Activated B cell treated with CpG ODN at 0.5 μM for 24 hours (primary cell): ENCODE measurements at regions not wholly inside any gene's neighbourhood (a gene's known extent, or its start where the extent isn't known, plus 50 kb on each side); places are given as distances from the start of the nearest gene placed in this dataset.

Experiments used
- ATAC-seq: fragments of 200-7000 bp; cut with Tn5 transposase; one replicate; pipeline ENCODE4 v1.10.0; 2021; ENCODE audit warnings: low read depth, mild to moderate bottlenecking, moderate library complexity
- CTCF ChIA-PET: fragments of 350-600 bp; sonication (Branson Sonifier 250); formaldehyde crosslinking; loops from one replicate; lab custom pipeline; 2021; ENCODE audit warnings: antibody characterized with exemption; lab: Charles Lee
- POLR2A ChIA-PET: fragments of 350-600 bp; sonication (Branson Sonifier 250); formaldehyde crosslinking; loops from one replicate; lab custom pipeline; 2021; ENCODE audit warnings: antibody characterized with exemption; lab: Charles Lee
- DNase-seq: peaks from one replicate; pipeline ENCODE4 v3.0.0; 2022
- H3K27ac Mint-ChIP-seq: one replicate; pipeline ENCODE4 v1.8.0; 2020; ENCODE audit warnings: mixed read lengths
- H3K27me3 Mint-ChIP-seq: one replicate; pipeline ENCODE4 v1.8.0; 2021; ENCODE audit warnings: mixed read lengths
- H3K36me3 Mint-ChIP-seq: one replicate; pipeline ENCODE4 v1.8.0; 2021; ENCODE audit warnings: low read depth, mixed read lengths
- H3K4me1 Mint-ChIP-seq: one replicate; pipeline ENCODE4 v1.8.0; 2021; ENCODE audit warnings: mixed read lengths
- H3K4me3 Mint-ChIP-seq: one replicate; pipeline ENCODE4 v1.8.0; 2020; ENCODE audit warnings: mild to moderate bottlenecking, mixed read lengths
- H3K9me3 Mint-ChIP-seq: one replicate; pipeline ENCODE4 v1.8.0; 2020; ENCODE audit warnings: mixed read lengths
- intact Hi-C: fragments of 100-400 bp; cut with micrococcal nuclease; formaldehyde crosslinking; loops from one replicate; pipeline ENCODE4 v1.15.1; 2024
- TF ChIP-seq, protein P1 (sequence below): fragments of 200-600 bp; IDR thresholded peaks from one replicate; pipeline ENCODE4 v1.8.0; 2022; ENCODE audit warnings: antibody characterized with exemption, mild to moderate bottlenecking

- TF ChIP-seq, protein P1, sequence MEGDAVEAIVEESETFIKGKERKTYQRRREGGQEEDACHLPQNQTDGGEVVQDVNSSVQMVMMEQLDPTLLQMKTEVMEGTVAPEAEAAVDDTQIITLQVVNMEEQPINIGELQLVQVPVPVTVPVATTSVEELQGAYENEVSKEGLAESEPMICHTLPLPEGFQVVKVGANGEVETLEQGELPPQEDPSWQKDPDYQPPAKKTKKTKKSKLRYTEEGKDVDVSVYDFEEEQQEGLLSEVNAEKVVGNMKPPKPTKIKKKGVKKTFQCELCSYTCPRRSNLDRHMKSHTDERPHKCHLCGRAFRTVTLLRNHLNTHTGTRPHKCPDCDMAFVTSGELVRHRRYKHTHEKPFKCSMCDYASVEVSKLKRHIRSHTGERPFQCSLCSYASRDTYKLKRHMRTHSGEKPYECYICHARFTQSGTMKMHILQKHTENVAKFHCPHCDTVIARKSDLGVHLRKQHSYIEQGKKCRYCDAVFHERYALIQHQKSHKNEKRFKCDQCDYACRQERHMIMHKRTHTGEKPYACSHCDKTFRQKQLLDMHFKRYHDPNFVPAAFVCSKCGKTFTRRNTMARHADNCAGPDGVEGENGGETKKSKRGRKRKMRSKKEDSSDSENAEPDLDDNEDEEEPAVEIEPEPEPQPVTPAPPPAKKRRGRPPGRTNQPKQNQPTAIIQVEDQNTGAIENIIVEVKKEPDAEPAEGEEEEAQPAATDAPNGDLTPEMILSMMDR = no peak
- ATAC-seq (no peak), DNase-seq (no peak)
- Mint-ChIP-seq H3K36me3 (no peaks in the 10 kb centered on the region), H3K4me3 (no peak overlapping the region), H3K27me3 (no peaks in the 10 kb centered on the region), H3K9me3 (peaks cover 12% of the 10 kb centered on the region), H3K4me1 (no peaks in the 10 kb centered on the region), H3K27ac (no peak overlapping the region)
- POLR2A ChIA-PET = no interaction called here
- CTCF ChIA-PET = no interaction called here
- intact Hi-C loops = no loop called here
Measured at GRCh38 chr3:166556955-166557354, 719.7 kb upstream of the BCHE start.

DNA sequence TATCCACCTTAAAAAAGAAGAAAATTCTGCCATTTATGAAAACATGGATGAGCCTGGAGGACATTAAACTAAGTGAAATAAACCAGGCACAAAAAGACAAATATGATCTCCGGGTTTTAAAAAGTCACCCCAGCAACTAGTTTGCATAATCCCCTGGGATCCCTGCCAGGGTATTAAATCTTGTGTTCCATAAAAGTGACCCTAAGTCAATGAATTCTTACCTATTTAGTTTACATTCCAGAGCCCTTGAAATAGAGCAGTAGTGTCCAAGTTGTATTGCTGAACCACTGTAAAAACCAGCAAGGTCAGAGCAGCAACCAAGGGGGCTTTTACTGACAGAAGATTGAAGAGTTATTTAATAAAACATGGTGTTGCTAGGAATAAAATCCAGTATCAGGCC, 716.8 kb upstream of the BCHE start:
- TF ChIP-seq, protein P1 = no peak
- intact Hi-C loops = no loop called here
- Mint-ChIP-seq H3K4me1 (no peaks in the 10 kb centered on the region), H3K36me3 (no peaks in the 10 kb centered on the region), H3K27ac (no peak overlapping the region), H3K4me3 (no peak overlapping the region), H3K9me3 (peaks cover 12% of the 10 kb centered on the region), H3K27me3 (no peaks in the 10 kb centered on the region)
- no peak for DNase-seq
- ChIA-PET POLR2A (no interaction called here), CTCF (no interaction called here)
- no peak for ATAC-seq

GRCh38 chr3:166533740-166534139, 696.5 kb upstream of the BCHE start:
- ChIA-PET CTCF (no interaction called here), POLR2A (no interaction called here)
- no peaks in the 10 kb centered on the region for H3K36me3 Mint-ChIP-seq
- H3K4me1 Mint-ChIP-seq = no peaks in the 10 kb centered on the region
- ATAC-seq (no peak), DNase-seq (no peak)
- H3K27ac Mint-ChIP-seq = no peak overlapping the region
- peaks cover 17% of the 10 kb centered on the region for H3K9me3 Mint-ChIP-seq
- no peak overlapping the region for H3K4me3 Mint-ChIP-seq
- TF ChIP-seq, protein P1 = no peak
- intact Hi-C loops = no loop called here
- no peaks in the 10 kb centered on the region for H3K27me3 Mint-ChIP-seq

- no peaks in the 10 kb centered on the region for H3K27me3 Mint-ChIP-seq
- ATAC-seq = no peak
- peaks cover 13% of the 10 kb centered on the region for H3K9me3 Mint-ChIP-seq
- DNase-seq = no peak
- H3K27ac Mint-ChIP-seq = no peak overlapping the region
- TF ChIP-seq, protein P1 = no peak
- H3K4me1 Mint-ChIP-seq = no peaks in the 10 kb centered on the region
- CTCF ChIA-PET = no interaction called here
- H3K4me3 Mint-ChIP-seq = no peak overlapping the region
- intact Hi-C loops = no loop called here
- no peaks in the 10 kb centered on the region for H3K36me3 Mint-ChIP-seq
- POLR2A ChIA-PET = no interaction called here
Measured at GRCh38 chr3:166531730-166532129, 694.5 kb upstream of the BCHE start.

GRCh38 chr3:166527325-166527724, 690.1 kb upstream of the BCHE start:
- Mint-ChIP-seq H3K36me3 (no peaks in the 10 kb centered on the region), H3K9me3 (peaks cover 11% of the 10 kb centered on the region), H3K4me3 (no peak overlapping the region), H3K27ac (no peak overlapping the region), H3K4me1 (no peaks in the 10 kb centered on the region), H3K27me3 (no peaks in the 10 kb centered on the region)
- TF ChIP-seq, protein P1 = no peak
- ATAC-seq (no peak), DNase-seq (no peak)
- ChIA-PET POLR2A (no interaction called here), CTCF (no interaction called here)
- intact Hi-C loops = no loop called here
